HCT116 (cell line): ENCODE measurements at regions not wholly inside any gene's neighbourhood (a gene's known extent, or its start where the extent isn't known, plus 50 kb on each side); places are given as distances from the start of the nearest gene placed in this dataset.

Source experiments
- ATAC-seq: fragments of 200-7000 bp; cut with Tn5 transposase; 2 replicates; pipeline ENCODE4 v1.9.1; 2020; ENCODE audit warnings: mild to moderate bottlenecking, moderate library complexity
- BruUV-seq: library from RNA; stranded (reverse); fragments of 400-500 nt; replicated peaks from 2 replicates; lab custom pipeline; 2021; lab: Mats Ljungman, UMichigan
- CTCF ChIA-PET: fragments of 300-600 bp; sonication (Branson Sonifier 250); formaldehyde crosslinking; loops from one replicate; lab custom pipeline; 2021; ENCODE audit warnings: antibody characterized with exemption; lab: Charles Lee
- POLR2A ChIA-PET: fragments of 300-600, 350-600 bp; sonication (Branson Sonifier 250); formaldehyde crosslinking; loops from one replicate; lab custom pipeline; 2021; ENCODE audit warnings: antibody characterized with exemption; lab: Charles Lee
- RAD21 ChIA-PET, 2 experiments: fragments of 300-600 bp; sonication (Branson Sonifier 250); formaldehyde crosslinking; loops; one replicate each; lab custom pipeline; 2023; ENCODE audit warnings: low total read pairs in 2 of 2; ENCODE audit not compliant: uncharacterized antibody in 2 of 2, unreplicated experiment in 2 of 2, low non-redundant PET in 1 of 2; lab: Charles Lee
- DNase-seq: peaks from one replicate; pipeline ENCODE4 v3.0.0-alpha.2; 2010; ENCODE audit warnings: low read depth, low spot score
- H2AFZ ChIP-seq: fragments of 200-600 bp; shearing (Covaris generic), sonication (generic); 2 replicates; pipeline ENCODE4 v1.6.1; 2017; ENCODE audit warnings: low read depth, mixed run types, mixed read lengths, antibody characterized with exemption, low read length; ENCODE audit not compliant: poor library complexity, severe bottlenecking
- H3K27ac ChIP-seq: 2 replicates; pipeline ENCODE4 v1.5.1; 2012; ENCODE audit warnings: low read depth, low read length
- H3K27me3 ChIP-seq: fragments of 200-600 bp; sonication (generic); 2 replicates; pipeline ENCODE4 v1.6.1; 2016; ENCODE audit warnings: mixed run types, low read length, mixed read lengths; ENCODE audit not compliant: insufficient read depth
- H3K36me3 ChIP-seq, 2 experiments: fragments of 200-500 bp in 1 of 2; fragments of 200-600 bp in 1 of 2; sonication (Bioruptor generic) in 1 of 2; sonication (generic) in 1 of 2; 2 replicates each; pipeline versions ENCODE4 v1.5.1 to v1.6.1; 2014 to 2016; ENCODE audit warnings: low read length in 2 of 2, inconsistent platforms in 1 of 2, mixed read lengths in 1 of 2, mixed run types in 1 of 2; ENCODE audit not compliant: insufficient read depth in 2 of 2, control insufficient read depth in 1 of 2
- H3K4me1 ChIP-seq, 2 experiments: fragments of 200-600 bp in 1 of 2; sonication (generic) in 1 of 2; 2 replicates each; pipeline versions ENCODE4 v1.5.1 to v1.6.1; 2012 to 2017; ENCODE audit warnings: low read length in 2 of 2, inconsistent platforms in 1 of 2, mild to moderate bottlenecking in 1 of 2, mixed read lengths in 1 of 2, mixed run types in 1 of 2, moderate library complexity in 1 of 2; ENCODE audit not compliant: insufficient read depth in 2 of 2, control insufficient read depth in 1 of 2
- H3K4me2 ChIP-seq: fragments of 200-600 bp; sonication (generic); 2 replicates; pipeline ENCODE4 v1.6.1; 2017; ENCODE audit warnings: mixed run types, low read length, mixed read lengths
- H3K4me3 ChIP-seq, 2 experiments: fragments of 200-600 bp in 1 of 2; sonication (generic) in 1 of 2; replicated peaks in 1 of 2; 2 replicates each; pipeline ENCODE4 v1.5.1; 2011 to 2016; ENCODE audit warnings: low read length in 2 of 2, control low read depth in 1 of 2, low read depth in 1 of 2, mild to moderate bottlenecking in 1 of 2, mixed read lengths in 1 of 2, mixed run types in 1 of 2
- H3K79me2 ChIP-seq: fragments of 200-600 bp; sonication (generic); 2 replicates; pipeline ENCODE4 v1.6.1; 2017; ENCODE audit warnings: mild to moderate bottlenecking, mixed run types, low read length, moderate library complexity, mixed read lengths; ENCODE audit not compliant: insufficient read depth
- H3K9ac ChIP-seq: fragments of 200-600 bp; sonication (generic); 2 replicates; pipeline ENCODE4 v1.6.1; 2016; ENCODE audit warnings: low read length, mixed read lengths
- H3K9me2 ChIP-seq: fragments of 200-600 bp; sonication (generic), shearing (Covaris generic); 2 replicates; pipeline ENCODE4 v1.6.1; 2017; ENCODE audit warnings: mixed run types, mild to moderate bottlenecking, moderate library complexity; ENCODE audit not compliant: insufficient read depth
- H3K9me3 ChIP-seq, 2 experiments: fragments of 200-500 bp in 1 of 2; fragments of 200-600 bp in 1 of 2; sonication (Bioruptor generic) in 1 of 2; sonication (generic) in 1 of 2; 2 replicates each; pipeline ENCODE4 v1.6.1; 2014 to 2017; ENCODE audit warnings: low read length in 2 of 2, mixed read lengths in 2 of 2, inconsistent platforms in 1 of 2, low read depth in 1 of 2, mild to moderate bottlenecking in 1 of 2, mixed run types in 1 of 2, moderate library complexity in 1 of 2; ENCODE audit not compliant: control insufficient read depth in 1 of 2, insufficient read depth in 1 of 2
- H4K20me1 ChIP-seq: fragments of 200-600 bp; sonication (generic), shearing (Covaris generic); 2 replicates; pipeline ENCODE4 v1.6.1; 2017; ENCODE audit warnings: mixed run types, mild to moderate bottlenecking, moderate library complexity; ENCODE audit not compliant: insufficient read depth
- ATF3 ChIP-seq: IDR thresholded peaks from 2 replicates; pipeline ENCODE4 v1.6.1; 2012
- CBX3 ChIP-seq: IDR thresholded peaks from 2 replicates; pipeline ENCODE4 v1.6.1; 2012; ENCODE audit warnings: low read depth
- CEBPB ChIP-seq: IDR thresholded peaks from 2 replicates; pipeline ENCODE4 v1.6.1; 2012; ENCODE audit warnings: low read depth
- CTCF ChIP-seq, 3 experiments: fragments of 200-600 bp in 1 of 3; sonication (generic) in 1 of 3; IDR thresholded peaks in 2 of 3; conservative IDR thresholded peaks in 1 of 3; 2 replicates each; pipeline ENCODE4 v1.5.1; 2012 to 2017; ENCODE audit warnings: low read depth in 2 of 3, low read length in 2 of 3, antibody characterized with exemption in 1 of 3, borderline replicate concordance in 1 of 3, control low read depth in 1 of 3, mild to moderate bottlenecking in 1 of 3, mixed read lengths in 1 of 3, mixed run types in 1 of 3, moderate library complexity in 1 of 3; ENCODE audit not compliant: insufficient read depth in 1 of 3
- EGR1 ChIP-seq: IDR thresholded peaks from 2 replicates; pipeline ENCODE4 v1.6.1; 2012; ENCODE audit warnings: low read depth
- EZH2 ChIP-seq: fragments of 200-600 bp; sonication (generic); IDR thresholded peaks from 2 replicates; pipeline ENCODE4 v1.6.1; 2017; ENCODE audit warnings: antibody characterized with exemption, mixed run types
- JUND ChIP-seq: IDR thresholded peaks from 2 replicates; pipeline ENCODE4 v1.6.1; 2012
- MAX ChIP-seq: IDR thresholded peaks from 2 replicates; pipeline ENCODE4 v1.6.1; 2012
- POLR2A ChIP-seq: IDR thresholded peaks from 2 replicates; pipeline ENCODE4 v1.7.0; 2011; ENCODE audit warnings: borderline replicate concordance; ENCODE audit not compliant: insufficient read depth, insufficient read length; ENCODE audit errors: extremely low read depth
- RAD21 ChIP-seq: IDR thresholded peaks from 2 replicates; pipeline ENCODE4 v1.6.1; 2012; ENCODE audit warnings: low read depth, mild to moderate bottlenecking
- SIN3A ChIP-seq: IDR thresholded peaks from 2 replicates; pipeline ENCODE4 v1.6.1; 2012; ENCODE audit warnings: low read depth
- SP1 ChIP-seq: IDR thresholded peaks from 2 replicates; pipeline ENCODE4 v1.6.1; 2012; ENCODE audit warnings: low read depth
- SRF ChIP-seq: IDR thresholded peaks from 2 replicates; pipeline ENCODE4 v1.6.1; 2012; ENCODE audit warnings: low read depth
- YY1 ChIP-seq: IDR thresholded peaks from 2 replicates; pipeline ENCODE4 v1.6.1; 2011; ENCODE audit warnings: low read length, low read depth, moderate library complexity, mild to moderate bottlenecking; ENCODE audit not compliant: insufficient replicate concordance; ENCODE audit errors: extremely low read depth
- ZBTB33 ChIP-seq: IDR thresholded peaks from 2 replicates; pipeline ENCODE4 v1.6.1; 2011; ENCODE audit warnings: mild to moderate bottlenecking, low read length, moderate library complexity; ENCODE audit not compliant: insufficient replicate concordance; ENCODE audit errors: extremely low read depth
- ZFX ChIP-seq: fragments of 450-650 bp; IDR thresholded peaks from 2 replicates; pipeline ENCODE4 v1.6.1; 2017
- intact Hi-C: fragments of 100-400 bp; cut with micrococcal nuclease; formaldehyde crosslinking; loops from 2 replicates; pipeline ENCODE4 v1.10.0; 2022

- no peak overlapping the region for H3K4me2 ChIP-seq
- no peaks in the 10 kb centered on the region for H4K20me1 ChIP-seq
- intact Hi-C loops, result no loop called here
- no peak for ATAC-seq
- CTCF ChIA-PET, result no interaction called here
- no peak overlapping the region for H3K9ac ChIP-seq
- H3K9me3 ChIP-seq, result peaks cover 0 to 7% of the 10 kb centered on the region in 2 experiments; a peak in 1 of 4 replicates
- no peaks in the 10 kb centered on the region for H3K79me2 ChIP-seq
- no peak for TF ChIP-seq POLR2A
- RAD21 ChIA-PET, result no interaction called here
- no peak overlapping the region for H3K4me3 ChIP-seq
- no peak overlapping the region; the same call in 1 of the 2 replicates for H3K27ac ChIP-seq
- H2AFZ ChIP-seq, result no peak overlapping the region
- no peaks in the 10 kb centered on the region for H3K36me3 ChIP-seq
- H3K9me2 ChIP-seq, result no peaks in the 10 kb centered on the region
- H3K4me1 ChIP-seq, result peaks cover 35 to 45% of the 10 kb centered on the region in 2 experiments
- no peaks in the 10 kb centered on the region for H3K27me3 ChIP-seq
- POLR2A ChIA-PET, result no interaction called here
- no peak for DNase-seq
- no TSS peak for BruUV-seq
Measured at GRCh38 chr6:110544472-110544871, 68.1 kb upstream of the SLC22A16 start.

GRCh38 chr6:110543106-110543505, 66.7 kb upstream of the SLC22A16 start:
- Histone ChIP-seq H3K9ac (no peak overlapping the region), H2AFZ (no peak overlapping the region), H3K4me2 (peak overlapping the region; percentile 3), H4K20me1 (no peaks in the 10 kb centered on the region), H3K4me1 (peaks cover 36 to 47% of the 10 kb centered on the region in 2 experiments), H3K9me2 (no peaks in the 10 kb centered on the region)
- RAD21 ChIA-PET, result no interaction called here
- no peak for DNase-seq
- TF ChIP-seq ATF3 (no peak), SP1 (0 out of 2 replicates have a peak, but pooled peaks have one; percentile 28), ZBTB33 (no peak), SRF (no peak), YY1 (no peak), RAD21 (0 out of 2 replicates have a peak, but pooled peaks have one; percentile 5), EZH2 (no peak), CBX3 (no peak), CEBPB (no peak), EGR1 (no peak), JUND (no peak), CTCF (IDR thresholded peaks at IDR 0.05 in 2 of 3, conservative IDR thresholded peaks at IDR 0.05 in 1 of 3; ENCODE audit: borderline replicate concordance in 1 of 3, insufficient read depth in 1 of 3, low read depth in 2 of 3, low read length in 2 of 3) (no peak), MAX (no peak), SIN3A (no peak), ZFX (no peak)
- TF ChIP-seq, all 23 proteins: peak for 2
- BruUV-seq, result no TSS peak
- ChIA-PET POLR2A (no interaction called here), CTCF (no interaction called here)
- H3K27me3 ChIP-seq, result no peaks in the 10 kb centered on the region
- H3K36me3 ChIP-seq, result no peaks in the 10 kb centered on the region
- no peak overlapping the region for H3K4me3 ChIP-seq
- ATAC-seq, result peak; percentile 51
- intact Hi-C loops, result no loop called here
- H3K79me2 ChIP-seq, result no peaks in the 10 kb centered on the region
- peaks cover 0 to 14% of the 10 kb centered on the region in 2 experiments; a peak in 1 of 4 replicates for H3K9me3 ChIP-seq
- no peak overlapping the region; the same call in 1 of the 2 replicates for H3K27ac ChIP-seq
